ENCODE measurements at regions not wholly inside any gene's neighbourhood (a gene's known extent, or its start where the extent isn't known, plus 50 kb on each side); places are given as distances from the start of the nearest gene placed in this dataset.

GRCh38 chr14:87600240-87600639 lies 392.7 kb downstream of the GALC start:
- no peak for TF ChIP-seq ATF2 (IDR thresholded peaks at IDR 0.05; ENCODE audit: low read length)
- no peak for TF ChIP-seq EZH2 (IDR thresholded peaks at IDR 0.05; ENCODE audit: borderline replicate concordance, control insufficient read depth, low read depth, low read length)
- TF ChIP-seq POLR2A (IDR thresholded peaks at IDR 0.05; ENCODE audit: low read depth, low read length) = no peak
- no peak for TF ChIP-seq HDAC6 (IDR thresholded peaks at IDR 0.05; ENCODE audit: unreplicated experiment)
- no peak for TF ChIP-seq ELK1 (IDR thresholded peaks at IDR 0.05; ENCODE audit: low read depth, low read length)
- no peak for TF ChIP-seq IRF3 (IDR thresholded peaks at IDR 0.05)
- no peak for TF ChIP-seq ATF7 (IDR thresholded peaks at IDR 0.05; ENCODE audit: low read depth)
- TF ChIP-seq SIN3A (IDR thresholded peaks at IDR 0.05; ENCODE audit: low read depth, low read length) = no peak
- TF ChIP-seq, protein P1, sequence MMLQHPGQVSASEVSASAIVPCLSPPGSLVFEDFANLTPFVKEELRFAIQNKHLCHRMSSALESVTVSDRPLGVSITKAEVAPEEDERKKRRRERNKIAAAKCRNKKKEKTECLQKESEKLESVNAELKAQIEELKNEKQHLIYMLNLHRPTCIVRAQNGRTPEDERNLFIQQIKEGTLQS (IDR thresholded peaks at IDR 0.05; ENCODE audit: borderline replicate concordance, extremely low read depth, low read depth, low read length) = no peak
- TF ChIP-seq MYB (IDR thresholded peaks at IDR 0.05; ENCODE audit: borderline replicate concordance, low read depth, low read length) = no peak
